Tibial artery (tissue), 4 donors: ENCODE measurements at regions not wholly inside any gene's neighbourhood (a gene's known extent, or its start where the extent isn't known, plus 50 kb on each side); places are given as distances from the start of the nearest gene placed in this dataset.
"Not testable (repeated sequence)": the region's sequence is repeated elsewhere in the genome, so short reads cannot be mapped to it uniquely, and the experiment has no call there.

Source experiments
- DNase-seq, 2 donors: peaks; one replicate each; pipeline ENCODE4 v3.0.0-alpha.2; 2019
- H3K27ac ChIP-seq, 2 donors: fragments of 200-600 bp; sonication (generic) in 1 of 2; 1 replicate in 1 of 2; 2 replicates in 1 of 2; pipeline ENCODE4 v1.5.1; 2018 to 2019; ENCODE audit warnings: mild to moderate bottlenecking in 1 of 2
- H3K27me3 ChIP-seq, 2 donors: fragments of 200-600 bp; sonication (generic) in 1 of 2; one replicate each; pipeline versions ENCODE4 v1.5.1 to v1.6.0; 2016 to 2019
- H3K36me3 ChIP-seq, 3 donors: fragments of 200-600 bp; sonication (generic) in 2 of 3; one replicate each; pipeline ENCODE4 v1.5.1; 2016 to 2019; ENCODE audit warnings: mild to moderate bottlenecking in 2 of 3
- H3K4me1 ChIP-seq, 4 donors: fragments of 200-600 bp; sonication (generic) in 2 of 4; 1 replicate in 3 of 4; 2 replicates in 1 of 4; pipeline ENCODE4 v1.5.1; 2016 to 2019
- H3K4me3 ChIP-seq, 2 donors: fragments of 200-600 bp; sonication (generic) in 1 of 2; 1 replicate in 1 of 2; 2 replicates in 1 of 2; pipeline ENCODE4 v1.5.1; 2018 to 2019; ENCODE audit warnings: mild to moderate bottlenecking in 2 of 2
- H3K9me3 ChIP-seq, 3 donors: fragments of 200-600 bp; sonication (generic) in 1 of 3; one replicate each; pipeline ENCODE4 v1.5.1; 2016 to 2019
- CTCF ChIP-seq, 2 experiments: fragments of 200-600 bp in 1 of 2; fragments of 450-650 bp in 1 of 2; IDR thresholded peaks; one replicate each; pipeline ENCODE4 v1.5.1; 2017 to 2019; ENCODE audit warnings: antibody characterized with exemption in 2 of 2, mild to moderate bottlenecking in 1 of 2, moderate library complexity in 1 of 2
- intact Hi-C: fragments of 100-400 bp; cut with DNase I; formaldehyde crosslinking; loops from one replicate; pipeline ENCODE4 v1.15.0; 2023; ENCODE audit warnings: low total_unique reads

GRCh38 chr3:194890091-194890490, 204.4 kb downstream of the FAM43A start:
- no peak for TF ChIP-seq CTCF (IDR thresholded peaks at IDR 0.05)
- no peak for DNase-seq
- Histone ChIP-seq H3K27me3 (no peaks in the 10 kb centered on the region), H3K36me3 (no peaks in the 10 kb centered on the region), H3K9me3 (peaks cover 0 to 19% (median 0%) of the 10 kb centered on the region in 3 donors), H3K27ac (no peak overlapping the region), H3K4me1 (no peaks in the 10 kb centered on the region), H3K4me3 (no peak overlapping the region)
- intact Hi-C loops, result no loop called here

GRCh38 chr3:194893121-194893987, 207.7 kb downstream of the FAM43A start:
- H3K36me3 ChIP-seq, result no peaks in the 10 kb centered on the region
- no peak for DNase-seq
- no peak for TF ChIP-seq CTCF (IDR thresholded peaks at IDR 0.05)
- no peak overlapping the region for H3K27ac ChIP-seq
- intact Hi-C loops, result no loop called here
- peaks cover 0 to 7% (median 0%) of the 10 kb centered on the region in 3 donors for H3K9me3 ChIP-seq
- H3K4me1 ChIP-seq, result no peaks in the 10 kb centered on the region
- no peaks in the 10 kb centered on the region for H3K27me3 ChIP-seq
- H3K4me3 ChIP-seq, result no peak overlapping the region

GRCh38 chr3:194894538-194894937, 208.9 kb downstream of the FAM43A start:
- intact Hi-C loops, result no loop called here
- Histone ChIP-seq H3K9me3 (peaks cover 0 to 7% (median 4%) of the 10 kb centered on the region in 3 donors), H3K27me3 (no peaks in the 10 kb centered on the region), H3K36me3 (no peaks in the 10 kb centered on the region), H3K4me3 (no peak overlapping the region), H3K27ac (no peak overlapping the region), H3K4me1 (no peaks in the 10 kb centered on the region)
- DNase-seq, result no peak
- TF ChIP-seq CTCF (IDR thresholded peaks at IDR 0.05), result no peak

- Histone ChIP-seq H3K36me3 (no peaks in the 10 kb centered on the region), H3K27me3 (no peaks in the 10 kb centered on the region), H3K4me3 (no peak overlapping the region), H3K27ac (no peak overlapping the region), H3K4me1 (no peaks in the 10 kb centered on the region), H3K9me3 (peaks cover 0 to 12% (median 0%) of the 10 kb centered on the region in 3 donors)
- TF ChIP-seq CTCF (IDR thresholded peaks at IDR 0.05), result no peak
- intact Hi-C loops, result no loop called here
- DNase-seq, result no peak
Observed at GRCh38 chr3:194900854-194901522, 215.3 kb downstream of the FAM43A start.

- H3K27me3 ChIP-seq, H3K4me1 ChIP-seq, H3K36me3 ChIP-seq, DNase-seq, intact Hi-C loops, H3K27ac ChIP-seq, H3K4me3 ChIP-seq: not testable (repeated sequence)
- H3K9me3 ChIP-seq, result peaks cover 0 to 12% (median 0%) of the 10 kb centered on the region in 3 donors
Observed at GRCh38 chr3:194903447-194903846, 217.8 kb downstream of the FAM43A start.

- not testable (repeated sequence) for DNase-seq, H3K36me3 ChIP-seq, H3K4me3 ChIP-seq, H3K27me3 ChIP-seq, H3K27ac ChIP-seq, H3K4me1 ChIP-seq, H3K9me3 ChIP-seq
- intact Hi-C loops, result loop anchor here (1.0 kb wide), 1 partner anchor 39 kb away; no protein-coding TSS in a partner anchor
Observed at GRCh38 chr3:194904999-194905398, 219.3 kb downstream of the FAM43A start.
